Esophagus muscularis mucosa (tissue), 4 donors: ENCODE measurements at regions not wholly inside any gene's neighbourhood (a gene's known extent, or its start where the extent isn't known, plus 50 kb on each side); places are given as distances from the start of the nearest gene placed in this dataset.

ENCODE experiments used
- DNase-seq: peaks from one replicate; pipeline ENCODE4 v3.0.0-alpha.2; 2017; ENCODE audit errors: extremely low spot score
- H3K27ac ChIP-seq, 4 donors: fragments of 200-600 bp; sonication (generic); replicated peaks in 1 of 4; 1 replicate in 3 of 4; 2 replicates in 1 of 4; pipeline ENCODE4 v1.5.1; 2016 to 2019; ENCODE audit warnings: mild to moderate bottlenecking in 1 of 4
- H3K27me3 ChIP-seq, 4 donors: fragments of 200-600 bp; sonication (generic); one replicate each; pipeline versions ENCODE4 v1.5.1 to v1.6.0; 2016 to 2019
- H3K36me3 ChIP-seq, 4 donors: fragments of 200-600 bp; sonication (generic); one replicate each; pipeline ENCODE4 v1.5.1; 2016 to 2019
- H3K4me1 ChIP-seq, 4 donors: fragments of 200-600 bp; sonication (generic); one replicate each; pipeline ENCODE4 v1.5.1; 2016 to 2019
- H3K4me3 ChIP-seq, 4 donors: fragments of 200-600 bp; sonication (generic); 1 replicate in 2 of 4; 2 replicates in 2 of 4; pipeline ENCODE4 v1.5.1; 2016 to 2019; ENCODE audit warnings: mild to moderate bottlenecking in 4 of 4, moderate library complexity in 1 of 4
- H3K9me3 ChIP-seq, 4 donors: fragments of 200-600 bp; sonication (generic); 1 replicate in 3 of 4; 2 replicates in 1 of 4; pipeline ENCODE4 v1.5.1; 2016 to 2019
- CTCF ChIP-seq, 3 experiments: fragments of 200-600 bp in 2 of 3; fragments of 450-650 bp in 1 of 3; sonication (generic) in 2 of 3; IDR thresholded peaks; one replicate each; pipeline ENCODE4 v1.5.1; 2017 to 2019; ENCODE audit warnings: antibody characterized with exemption in 3 of 3, mild to moderate bottlenecking in 2 of 3, moderate library complexity in 1 of 3
- EP300 ChIP-seq: sonication (generic); formaldehyde crosslinking; IDR thresholded peaks from one replicate; pipeline ENCODE4 v1.6.1; 2017; ENCODE audit warnings: antibody characterized with exemption
- POLR2A ChIP-seq: fragments of 450-650 bp; IDR thresholded peaks from one replicate; pipeline ENCODE4 v1.6.1; 2017; ENCODE audit warnings: antibody characterized with exemption, moderate library complexity, mild to moderate bottlenecking, low read depth
- POLR2AphosphoS5 ChIP-seq, 2 donors: sonication (generic); formaldehyde crosslinking; IDR thresholded peaks; one replicate each; pipeline ENCODE4 v1.6.1; 2017; ENCODE audit warnings: antibody characterized with exemption in 2 of 2
- WGBS: methylation state at CpG from one replicate; pipeline ENCODE4 v1.1.5; 2018; 5-methylcytosine and 5-hydroxymethylcytosine counted together
- intact Hi-C: fragments of 100-400 bp; cut with DNase I; formaldehyde crosslinking; loops from one replicate; pipeline ENCODE4 v1.15.1; 2023

DNA sequence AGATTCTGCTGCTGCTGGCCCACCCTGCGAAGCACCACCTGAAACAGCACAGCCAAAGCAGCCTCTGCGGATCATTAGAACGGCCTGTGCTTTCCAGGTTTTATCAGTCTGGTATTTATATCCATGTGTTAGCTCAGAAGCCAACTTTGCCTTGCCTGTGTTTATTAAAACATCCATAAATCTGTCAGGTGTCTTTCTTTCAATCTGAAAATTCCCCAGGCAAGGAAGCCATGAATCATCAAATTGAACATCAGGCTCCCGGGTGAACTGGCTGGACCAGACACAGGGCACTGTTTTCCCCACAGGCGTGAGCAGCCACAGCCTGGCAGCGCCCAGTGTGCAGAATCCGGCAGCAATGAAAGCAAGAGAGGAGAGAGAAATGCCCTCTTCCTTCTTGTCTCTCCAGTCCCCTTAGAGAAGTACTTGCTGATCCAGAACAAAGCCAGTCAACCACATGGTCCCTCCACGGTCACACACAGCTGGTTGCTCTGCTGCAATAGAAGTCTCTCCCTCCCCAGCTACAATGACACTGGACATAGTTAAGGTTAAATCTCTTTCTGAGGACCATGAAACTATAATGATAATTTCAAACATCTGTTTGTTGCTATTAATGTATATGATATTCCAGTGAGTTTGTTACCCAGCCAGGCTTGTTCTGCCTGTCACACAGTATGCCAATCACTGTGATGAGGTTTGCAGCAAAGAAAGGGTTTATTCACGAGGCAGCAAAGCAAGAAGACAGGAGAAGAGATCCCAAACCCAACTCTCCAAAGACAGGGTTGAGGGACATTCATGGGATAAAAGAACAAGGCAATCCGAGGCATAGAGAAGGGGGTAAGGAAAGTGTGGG lies 212.1 kb upstream of the FMN2 start:
- intact Hi-C loops = no loop called here
- H3K27me3 ChIP-seq = no peaks in the 10 kb centered on the region

GRCh38 chr1:239882967-239883366 lies 208.7 kb upstream of the FMN2 start:
- peak; percentile 8 for DNase-seq
- H3K27ac ChIP-seq = no peak overlapping the region

More for the DNA sequence above, 212.1 kb upstream of the FMN2 start:
- no peak overlapping the region for H3K27ac ChIP-seq
- 62% methylated on average over 10 of the region's 10 CpGs for WGBS
- H3K9me3 ChIP-seq = no peaks in the 10 kb centered on the region
- H3K36me3 ChIP-seq = no peaks in the 10 kb centered on the region
- TF ChIP-seq POLR2AphosphoS5 (IDR thresholded peaks at IDR 0.05) (no peak), EP300 (no peak), CTCF (IDR thresholded peaks at IDR 0.05) (no peak), POLR2A (no peak)
- peak; percentile 74 for DNase-seq
- no peak overlapping the region for H3K4me3 ChIP-seq
- peaks cover 0 to 16% (median 5%) of the 10 kb centered on the region in 4 donors for H3K4me1 ChIP-seq

DNA sequence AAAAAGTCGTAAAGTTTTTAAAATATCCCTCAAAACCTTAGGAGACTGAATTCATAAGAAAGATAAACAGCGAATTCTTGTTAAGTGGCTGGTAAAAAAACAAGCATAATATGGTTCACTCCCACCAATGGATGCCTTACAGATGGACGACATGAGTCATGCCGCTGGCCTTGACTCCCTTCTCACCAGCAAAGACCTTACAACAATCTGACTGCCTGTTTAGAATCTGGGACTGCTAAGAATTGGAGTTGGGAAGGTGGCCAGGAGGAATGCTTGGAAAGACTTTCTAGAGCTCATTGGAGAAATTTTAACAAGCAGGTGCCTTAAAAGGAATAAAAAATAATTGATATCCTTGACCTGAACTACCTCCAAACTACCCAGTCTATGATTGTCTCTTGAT lies 206.9 kb upstream of the FMN2 start:
- WGBS = 56% methylated on average over 4 of the region's 4 CpGs
- H3K9me3 ChIP-seq = no peaks in the 10 kb centered on the region
- intact Hi-C loops = no loop called here
- peak; percentile 26 for DNase-seq
- H3K4me3 ChIP-seq = no peak overlapping the region
- peaks cover 0 to 12% (median 10%) of the 10 kb centered on the region in 4 donors for H3K4me1 ChIP-seq
- TF ChIP-seq POLR2A = no peak
- no peak for TF ChIP-seq POLR2AphosphoS5 (IDR thresholded peaks at IDR 0.05)
- TF ChIP-seq EP300 = no peak
- no peaks in the 10 kb centered on the region for H3K36me3 ChIP-seq
- H3K27me3 ChIP-seq = no peaks in the 10 kb centered on the region
- no peak overlapping the region for H3K27ac ChIP-seq

More at GRCh38 chr1:239882967-239883366, 208.7 kb upstream of the FMN2 start:
- no peaks in the 10 kb centered on the region for H3K9me3 ChIP-seq
- 94% methylated on average over 4 of the region's 4 CpGs for WGBS
- no peak overlapping the region for H3K4me3 ChIP-seq
- TF ChIP-seq CTCF (IDR thresholded peaks at IDR 0.05) (no peak), POLR2AphosphoS5 (IDR thresholded peaks at IDR 0.05) (no peak), POLR2A (no peak), EP300 (no peak)
- H3K4me1 ChIP-seq = peaks cover 0 to 19% (median 11%) of the 10 kb centered on the region in 4 donors
- intact Hi-C loops = no loop called here
- no peaks in the 10 kb centered on the region for H3K36me3 ChIP-seq
- no peaks in the 10 kb centered on the region for H3K27me3 ChIP-seq

DNA sequence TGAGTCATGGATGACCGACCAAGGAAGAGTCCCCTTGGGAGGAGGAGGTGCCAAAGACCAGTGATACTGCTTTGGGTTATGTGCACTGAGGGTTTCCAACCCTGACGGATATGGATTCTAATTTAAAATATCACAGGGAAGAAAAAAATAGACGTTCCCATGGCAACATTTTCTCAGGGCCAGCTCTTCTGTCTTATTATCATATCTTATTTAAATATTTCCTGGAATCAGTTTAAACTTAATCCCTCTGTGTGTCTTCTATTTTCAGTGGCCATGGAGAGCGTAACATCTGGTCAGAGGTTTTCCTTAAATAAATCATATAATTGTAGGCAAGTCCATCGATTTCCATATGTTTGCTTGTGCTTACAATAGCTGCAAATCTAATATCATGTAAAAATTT lies 205.4 kb upstream of the FMN2 start:
- WGBS = 76% methylated on average over 5 of the region's 5 CpGs
- no peaks in the 10 kb centered on the region for H3K9me3 ChIP-seq
- H3K27ac ChIP-seq = no peak overlapping the region
- H3K4me3 ChIP-seq = no peak overlapping the region
- peaks cover 0 to 18% (median 11%) of the 10 kb centered on the region in 4 donors for H3K4me1 ChIP-seq
- TF ChIP-seq CTCF (IDR thresholded peaks at IDR 0.05) (no peak), EP300 (no peak), POLR2A (no peak), POLR2AphosphoS5 (IDR thresholded peaks at IDR 0.05) (no peak)
- no peaks in the 10 kb centered on the region for H3K36me3 ChIP-seq
- DNase-seq = no peak
- no peaks in the 10 kb centered on the region for H3K27me3 ChIP-seq
- intact Hi-C loops = no loop called here

- Histone ChIP-seq H3K4me3 (no peak overlapping the region), H3K9me3 (no peaks in the 10 kb centered on the region), H3K27me3 (no peaks in the 10 kb centered on the region), H3K4me1 (peaks cover 0 to 37% (median 28%) of the 10 kb centered on the region in 4 donors), H3K36me3 (no peaks in the 10 kb centered on the region), H3K27ac (no peak overlapping the region)
- intact Hi-C loops = no loop called here
- WGBS = 84% methylated on average over 4 of the region's 4 CpGs
- TF ChIP-seq CTCF (IDR thresholded peaks at IDR 0.05) = no peak
- no peak for TF ChIP-seq POLR2A
- no peak for TF ChIP-seq POLR2AphosphoS5 (IDR thresholded peaks at IDR 0.05)
- TF ChIP-seq EP300 = no peak
- DNase-seq = no peak
These were observed 203.0 kb upstream of the FMN2 start for GRCh38 chr1:239888639-239889038.
